ENCODE measurements at regions not wholly inside any gene's neighbourhood (a gene's known extent, or its start where the extent isn't known, plus 50 kb on each side); places are given as distances from the start of the nearest gene placed in this dataset.

DNA sequence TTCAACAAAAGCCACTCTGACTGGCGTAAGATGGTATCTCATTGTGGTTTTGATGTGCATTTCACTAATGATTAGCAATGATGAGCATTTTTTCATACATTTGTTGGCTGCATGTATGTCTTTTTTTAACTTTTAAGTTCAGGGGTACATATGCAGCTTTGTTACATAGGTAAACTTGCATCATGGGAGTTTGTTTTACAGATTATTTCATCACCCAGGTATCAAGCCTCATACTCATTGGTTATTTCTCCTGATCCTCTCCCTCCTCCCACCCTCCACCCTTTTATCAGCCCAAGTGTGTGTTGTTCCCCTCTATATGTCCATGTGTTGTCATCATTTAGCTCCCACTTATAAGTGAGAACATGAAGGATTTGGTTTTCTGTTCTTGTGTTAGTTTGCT lies 154.1 kb upstream of the POGK start:
- no peak for TF ChIP-seq POLR2AphosphoS5 (IDR thresholded peaks at IDR 0.05)
- TF ChIP-seq, protein P1, sequence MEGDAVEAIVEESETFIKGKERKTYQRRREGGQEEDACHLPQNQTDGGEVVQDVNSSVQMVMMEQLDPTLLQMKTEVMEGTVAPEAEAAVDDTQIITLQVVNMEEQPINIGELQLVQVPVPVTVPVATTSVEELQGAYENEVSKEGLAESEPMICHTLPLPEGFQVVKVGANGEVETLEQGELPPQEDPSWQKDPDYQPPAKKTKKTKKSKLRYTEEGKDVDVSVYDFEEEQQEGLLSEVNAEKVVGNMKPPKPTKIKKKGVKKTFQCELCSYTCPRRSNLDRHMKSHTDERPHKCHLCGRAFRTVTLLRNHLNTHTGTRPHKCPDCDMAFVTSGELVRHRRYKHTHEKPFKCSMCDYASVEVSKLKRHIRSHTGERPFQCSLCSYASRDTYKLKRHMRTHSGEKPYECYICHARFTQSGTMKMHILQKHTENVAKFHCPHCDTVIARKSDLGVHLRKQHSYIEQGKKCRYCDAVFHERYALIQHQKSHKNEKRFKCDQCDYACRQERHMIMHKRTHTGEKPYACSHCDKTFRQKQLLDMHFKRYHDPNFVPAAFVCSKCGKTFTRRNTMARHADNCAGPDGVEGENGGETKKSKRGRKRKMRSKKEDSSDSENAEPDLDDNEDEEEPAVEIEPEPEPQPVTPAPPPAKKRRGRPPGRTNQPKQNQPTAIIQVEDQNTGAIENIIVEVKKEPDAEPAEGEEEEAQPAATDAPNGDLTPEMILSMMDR (IDR thresholded peaks at IDR 0.05; ENCODE audit: poor library complexity, severe bottlenecking): no peak
- no peak for TF ChIP-seq EZH2 (IDR thresholded peaks at IDR 0.05; ENCODE audit: borderline replicate concordance, insufficient read depth, low read length, poor library complexity, severe bottlenecking)
- TF ChIP-seq TAF1 (IDR thresholded peaks at IDR 0.05; ENCODE audit: low read depth): no peak

All from neural cell (in vitro differentiated cells).